Heart left ventricle (tissue), 13 donors: ENCODE measurements at regions not wholly inside any gene's neighbourhood (a gene's known extent, or its start where the extent isn't known, plus 50 kb on each side); places are given as distances from the start of the nearest gene placed in this dataset.

Experiments used
- CTCF ChIP-seq, 12 donors: fragments of 200-600 bp; sonication (generic) in 4 of 12; IDR thresholded peaks; one replicate each; pipeline versions ENCODE4 v1.5.0 to v1.8.0; 2018 to 2022; ENCODE audit warnings: antibody characterized with exemption in 12 of 12, mild to moderate bottlenecking in 5 of 12
- POLR2A ChIP-seq, 2 donors: fragments of 450-650 bp; IDR thresholded peaks; one replicate each; pipeline ENCODE4 v1.6.1; 2017; ENCODE audit warnings: antibody characterized with exemption in 2 of 2, mild to moderate bottlenecking in 2 of 2, moderate library complexity in 2 of 2
- donor health status: ischemic (EF 13 %, LVEDD 7.1; RV severe dilation, severe dysfunction).
- donor health status: DM: no; HTN: yes; CAD: no.
- donor health status: DM: no; HTN: no; CAD: no.
- donor health status: ischemic (EF 25% LVEDD 6.9; RV normal size, moderate dysfunction).
- donor health status: ischemic (EF 25% LVEDD 5.7; RV mildly dilated, moderate dysfunction).
- donor health status: ischemic (EF 35%, LVEDD 5.7; RV mildly dilated, moderate dysfunction).
- donor health status: nonischemic (EF 11% LVEDD 7.7; RV severe dilation, severe dysfunction).
- donor health status: DM: yes; HTN: yes; CAD: no.
- donor health status: PGD.
- donor health status: ischemic (EF 29% LVEDD 5.4; RV normal size, mild dysfunction).
- donor health status: nonischemic (EF 23%, LVEDD 6.1; RV moderate dilation, normal function).

GRCh38 chr5:19258686-19259085 lies 729.3 kb downstream of the CDH18 start:
- TF ChIP-seq CTCF (IDR thresholded peaks at IDR 0.05) (no peak), POLR2A (IDR thresholded peaks at IDR 0.05) (no peak)
